Ishikawa (cell line): ENCODE measurements at regions not wholly inside any gene's neighbourhood (a gene's known extent, or its start where the extent isn't known, plus 50 kb on each side); places are given as distances from the start of the nearest gene placed in this dataset.

Experiments
- CEBPB ChIP-seq: IDR thresholded peaks from 2 replicates; pipeline ENCODE4 v1.6.1; 2012
- CREB1 ChIP-seq: IDR thresholded peaks from 2 replicates; pipeline ENCODE4 v1.6.1; 2012; ENCODE audit warnings: low read depth
- EP300 ChIP-seq: IDR thresholded peaks from 2 replicates; pipeline ENCODE4 v1.6.1; 2012; ENCODE audit warnings: borderline replicate concordance
- FOXM1 ChIP-seq: IDR thresholded peaks from 2 replicates; pipeline ENCODE4 v1.6.1; 2012; ENCODE audit warnings: low read depth, borderline replicate concordance
- MAX ChIP-seq: IDR thresholded peaks from 2 replicates; pipeline ENCODE4 v1.6.1; 2012
- NFIC ChIP-seq: IDR thresholded peaks from 2 replicates; pipeline ENCODE4 v1.6.1; 2012
- RAD21 ChIP-seq: IDR thresholded peaks from 2 replicates; pipeline ENCODE4 v1.6.1; 2012; ENCODE audit warnings: low read depth
- REST ChIP-seq: IDR thresholded peaks from 2 replicates; pipeline ENCODE4 v1.6.1; 2012; ENCODE audit warnings: low read depth, mild to moderate bottlenecking
- TAF1 ChIP-seq: IDR thresholded peaks from 2 replicates; pipeline ENCODE4 v1.6.1; 2012; ENCODE audit warnings: low read depth, mild to moderate bottlenecking
- TCF12 ChIP-seq: IDR thresholded peaks from 2 replicates; pipeline ENCODE4 v1.6.1; 2012; ENCODE audit warnings: low read depth
- TEAD4 ChIP-seq: IDR thresholded peaks from 2 replicates; pipeline ENCODE4 v1.6.1; 2012
- USF1 ChIP-seq: IDR thresholded peaks from 2 replicates; pipeline ENCODE4 v1.6.1; 2012
- YY1 ChIP-seq: IDR thresholded peaks from 2 replicates; pipeline ENCODE4 v1.6.1; 2012; ENCODE audit warnings: low read depth

GRCh38 chr18:51278045-51278649 is 80.7 kb upstream of the MEX3C start:
- TF ChIP-seq EP300 (no peak), USF1 (no peak), YY1 (no peak), REST (no peak), RAD21 (peak; percentile 69), TEAD4 (no peak), CEBPB (no peak), CREB1 (no peak), FOXM1 (no peak), MAX (no peak), NFIC (no peak), TAF1 (no peak), TCF12 (no peak)
